SU-DHL-6 (cell line): ENCODE measurements at regions not wholly inside any gene's neighbourhood (a gene's known extent, or its start where the extent isn't known, plus 50 kb on each side); places are given as distances from the start of the nearest gene placed in this dataset.

ENCODE experiments used
- CTCF ChIP-seq: fragments of 200-600 bp; sonication (generic); IDR thresholded peaks from one replicate; pipeline ENCODE4 v1.5.1; 2017; ENCODE audit warnings: antibody characterized with exemption, mild to moderate bottlenecking, low read length, moderate library complexity; ENCODE audit not compliant: insufficient read depth, poor library complexity, severe bottlenecking
- EZH2phosphoT487 ChIP-seq: fragments of 200-600 bp; sonication (generic), shearing (Covaris generic); conservative IDR thresholded peaks from 2 replicates; pipeline ENCODE4 v1.6.1; 2018; ENCODE audit warnings: mild to moderate bottlenecking, antibody characterized with exemption, low read length, moderate library complexity, mixed read lengths

GRCh38 chr2:12063210-12063609 is 316.8 kb downstream of the LPIN1 start:
- TF ChIP-seq CTCF (no peak), EZH2phosphoT487 (no peak)
